Astrocyte (in vitro differentiated cells and primary cell): ENCODE measurements at regions not wholly inside any gene's neighbourhood (a gene's known extent, or its start where the extent isn't known, plus 50 kb on each side); places are given as distances from the start of the nearest gene placed in this dataset.

Experiments used
- CTCF ChIP-seq: IDR thresholded peaks from 2 replicates; pipeline ENCODE4 v1.5.1; 2011; ENCODE audit warnings: low read depth, mild to moderate bottlenecking, inconsistent platforms, low read length, moderate library complexity; ENCODE audit not compliant: insufficient read depth
- EZH2 ChIP-seq: IDR thresholded peaks from 2 replicates; pipeline ENCODE4 v1.6.1; 2012; ENCODE audit warnings: mild to moderate bottlenecking, low read length, inconsistent platforms; ENCODE audit not compliant: insufficient read depth

- no peak for TF ChIP-seq CTCF
- no peak for TF ChIP-seq EZH2
Measured at GRCh38 chr3:115401851-115402501, 221.3 kb upstream of the GAP43 start.
